Endothelial cell (in vitro differentiated cells): ENCODE measurements at regions not wholly inside any gene's neighbourhood (a gene's known extent, or its start where the extent isn't known, plus 50 kb on each side); places are given as distances from the start of the nearest gene placed in this dataset.

Experiments
- DNase-seq: peaks from one replicate; pipeline ENCODE4 v3.0.0; 2021; ENCODE audit warnings: low spot score
- H3K27ac Mint-ChIP-seq: one replicate; pipeline ENCODE4 v1.8.0; 2021; ENCODE audit warnings: mixed read lengths, inconsistent platforms; ENCODE audit not compliant: unreplicated experiment
- H3K27me3 Mint-ChIP-seq: one replicate; pipeline ENCODE4 v1.8.0; 2021; ENCODE audit warnings: mild to moderate bottlenecking, moderate library complexity, mixed read lengths, inconsistent platforms; ENCODE audit not compliant: unreplicated experiment
- H3K36me3 Mint-ChIP-seq: one replicate; pipeline ENCODE4 v1.8.0; 2021; ENCODE audit warnings: mild to moderate bottlenecking, low read depth, mixed read lengths, inconsistent platforms; ENCODE audit not compliant: unreplicated experiment
- H3K4me1 Mint-ChIP-seq: one replicate; pipeline ENCODE4 v1.8.0; 2021; ENCODE audit warnings: mild to moderate bottlenecking, mixed read lengths, inconsistent platforms; ENCODE audit not compliant: unreplicated experiment
- H3K4me3 Mint-ChIP-seq: one replicate; pipeline ENCODE4 v1.8.0; 2021; ENCODE audit warnings: mild to moderate bottlenecking, mixed read lengths, inconsistent platforms; ENCODE audit not compliant: unreplicated experiment
- H3K9me3 Mint-ChIP-seq: one replicate; pipeline ENCODE4 v1.8.0; 2021; ENCODE audit warnings: mixed read lengths, inconsistent platforms; ENCODE audit not compliant: unreplicated experiment
- CTCF ChIP-seq: fragments of 200-600 bp; sonication (generic); IDR thresholded peaks from one replicate; pipeline ENCODE4 v1.5.0; 2021; ENCODE audit warnings: antibody characterized with exemption; ENCODE audit not compliant: unreplicated experiment

GRCh38 chr12:105970885-105971284 is 167.9 kb downstream of the NUAK1 start:
- no peaks in the 10 kb centered on the region for H3K9me3 Mint-ChIP-seq
- DNase-seq = no peak
- H3K27ac Mint-ChIP-seq = no peak overlapping the region
- no peak for TF ChIP-seq CTCF
- no peak overlapping the region for H3K4me3 Mint-ChIP-seq
- no peaks in the 10 kb centered on the region for H3K4me1 Mint-ChIP-seq
- no peaks in the 10 kb centered on the region for H3K36me3 Mint-ChIP-seq
- H3K27me3 Mint-ChIP-seq = peaks cover 3% of the 10 kb centered on the region

GRCh38 chr12:105974738-105975137 is 164.0 kb downstream of the NUAK1 start:
- H3K27me3 Mint-ChIP-seq = peaks cover 5% of the 10 kb centered on the region
- H3K9me3 Mint-ChIP-seq = no peaks in the 10 kb centered on the region
- H3K36me3 Mint-ChIP-seq = no peaks in the 10 kb centered on the region
- no peak for DNase-seq
- no peak for TF ChIP-seq CTCF
- no peak overlapping the region for H3K27ac Mint-ChIP-seq
- H3K4me1 Mint-ChIP-seq = no peaks in the 10 kb centered on the region
- H3K4me3 Mint-ChIP-seq = no peak overlapping the region

- Mint-ChIP-seq H3K9me3 (no peaks in the 10 kb centered on the region), H3K36me3 (no peaks in the 10 kb centered on the region), H3K4me1 (no peaks in the 10 kb centered on the region), H3K27me3 (peaks cover 5% of the 10 kb centered on the region), H3K27ac (no peak overlapping the region), H3K4me3 (no peak overlapping the region)
- DNase-seq = no peak
- no peak for TF ChIP-seq CTCF
Observed at GRCh38 chr12:105975351-105975750, 163.4 kb downstream of the NUAK1 start.

DNA sequence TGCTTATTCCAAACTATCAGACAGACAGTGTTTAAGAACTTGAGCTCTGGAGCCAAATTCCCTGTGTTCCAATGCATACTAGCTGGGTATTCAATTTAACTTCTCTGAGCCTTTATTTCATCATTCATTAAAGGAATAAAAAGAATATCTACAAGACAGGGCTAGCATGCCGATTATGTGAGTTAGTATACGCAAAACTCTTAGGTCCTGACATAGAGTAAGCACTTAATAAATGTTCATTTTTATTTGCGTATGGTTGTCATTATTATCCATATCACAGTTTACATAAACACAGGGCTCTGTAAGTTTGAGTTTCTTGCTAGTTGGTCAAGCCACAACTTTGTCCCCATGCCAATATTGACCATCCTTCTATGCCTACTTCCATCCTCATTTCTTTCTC is 161.5 kb downstream of the NUAK1 start:
- Mint-ChIP-seq H3K4me1 (peaks cover 1% of the 10 kb centered on the region), H3K27ac (no peak overlapping the region), H3K36me3 (no peaks in the 10 kb centered on the region), H3K9me3 (no peaks in the 10 kb centered on the region), H3K4me3 (no peak overlapping the region), H3K27me3 (peaks cover 5% of the 10 kb centered on the region)
- no peak for DNase-seq
- TF ChIP-seq CTCF = no peak

DNA sequence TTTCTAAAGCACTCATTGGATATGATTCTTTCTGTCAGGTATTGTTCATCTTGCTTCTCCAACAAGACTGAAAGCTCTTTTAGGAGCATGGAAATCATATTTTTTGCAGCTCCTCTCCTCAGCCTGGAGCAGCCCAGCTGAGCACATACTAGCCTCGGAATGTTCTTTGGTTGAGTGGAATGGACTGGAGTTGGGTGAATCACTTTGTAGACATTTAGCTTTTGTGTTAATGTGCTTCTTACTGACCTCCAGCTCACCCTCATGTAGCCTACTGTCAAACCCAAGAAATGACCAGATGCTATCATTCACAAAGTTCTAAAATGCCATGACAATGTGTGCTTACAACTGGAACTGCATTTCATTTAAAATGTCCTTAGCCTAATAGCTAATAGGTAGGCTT is 161.1 kb downstream of the NUAK1 start:
- no peak for TF ChIP-seq CTCF
- peaks cover 5% of the 10 kb centered on the region for H3K4me1 Mint-ChIP-seq
- H3K27me3 Mint-ChIP-seq = peaks cover 5% of the 10 kb centered on the region
- no peak for DNase-seq
- no peaks in the 10 kb centered on the region for H3K36me3 Mint-ChIP-seq
- H3K27ac Mint-ChIP-seq = no peak overlapping the region
- no peaks in the 10 kb centered on the region for H3K9me3 Mint-ChIP-seq
- H3K4me3 Mint-ChIP-seq = no peak overlapping the region
